GM18873 (cell line): ENCODE measurements at regions not wholly inside any gene's neighbourhood (a gene's known extent, or its start where the extent isn't known, plus 50 kb on each side); places are given as distances from the start of the nearest gene placed in this dataset.

Experiments
- ATAC-seq: cut with Tn5 transposase; IDR thresholded peaks from one replicate; pipeline ENCODE4 v1.9.1; 2021; ENCODE audit warnings: mild to moderate bottlenecking, moderate library complexity, moderate number of reproducible peaks; ENCODE audit not compliant: unreplicated experiment, low FRiP score

GRCh38 chr4:175499735-175500352 is 312.2 kb downstream of the GPM6A start:
- ATAC-seq, result no peak

- no peak for ATAC-seq
Observed at GRCh38 chr4:175504318-175504717, 307.7 kb downstream of the GPM6A start.

GRCh38 chr4:175509320-175509719 is 302.7 kb downstream of the GPM6A start:
- no peak for ATAC-seq

GRCh38 chr4:175511861-175512260 is 300.2 kb downstream of the GPM6A start:
- ATAC-seq, result no peak

- no peak for ATAC-seq
Observed at GRCh38 chr4:175514174-175514573, 297.9 kb downstream of the GPM6A start.

- ATAC-seq, result no peak
Observed at GRCh38 chr4:175530655-175531054, 281.4 kb downstream of the GPM6A start.

- ATAC-seq, result no peak
Observed at GRCh38 chr4:175531405-175532091, 280.5 kb downstream of the GPM6A start.

- ATAC-seq, result no peak
Observed at GRCh38 chr4:175536852-175537453, 275.1 kb downstream of the GPM6A start.

- no peak for ATAC-seq
Observed at GRCh38 chr4:175539498-175539897, 272.6 kb downstream of the GPM6A start.

GRCh38 chr4:175540151-175540550 is 271.9 kb downstream of the GPM6A start:
- ATAC-seq, result no peak

- no peak for ATAC-seq
Observed at GRCh38 chr4:175540732-175541131, 271.3 kb downstream of the GPM6A start.

GRCh38 chr4:175542786-175543185 is 269.3 kb downstream of the GPM6A start:
- no peak for ATAC-seq

GRCh38 chr4:175559126-175559525 is 252.9 kb downstream of the GPM6A start:
- no peak for ATAC-seq

- no peak for ATAC-seq
Observed at GRCh38 chr4:175559526-175559925, 252.5 kb downstream of the GPM6A start.

- ATAC-seq, result no peak
Observed at GRCh38 chr4:175560604-175561003, 251.5 kb downstream of the GPM6A start.

GRCh38 chr4:175561696-175562095 is 250.4 kb downstream of the GPM6A start:
- ATAC-seq, result no peak

GRCh38 chr4:175562111-175562510 is 250.0 kb downstream of the GPM6A start:
- no peak for ATAC-seq

- ATAC-seq, result no peak
Observed at GRCh38 chr4:175562542-175562941, 249.5 kb downstream of the GPM6A start.
